NT2/D1 (cell line): ENCODE measurements at regions not wholly inside any gene's neighbourhood (a gene's known extent, or its start where the extent isn't known, plus 50 kb on each side); places are given as distances from the start of the nearest gene placed in this dataset.

Source experiments
- DNase-seq: peaks from one replicate; pipeline ENCODE4 v3.0.0-alpha.2; 2011; ENCODE audit warnings: low read depth, low spot score
- H3K27me3 ChIP-seq: 2 replicates; pipeline ENCODE4 v1.6.0; 2011; ENCODE audit warnings: mild to moderate bottlenecking; ENCODE audit not compliant: insufficient read length, insufficient read depth
- H3K36me3 ChIP-seq: 2 replicates; pipeline ENCODE4 v1.6.1; 2011; ENCODE audit warnings: mild to moderate bottlenecking, low read length, mixed read lengths; ENCODE audit not compliant: insufficient read depth, insufficient read length
- H3K4me1 ChIP-seq: 2 replicates; pipeline ENCODE4 v1.5.1; 2011; ENCODE audit not compliant: insufficient read depth, insufficient read length
- H3K4me3 ChIP-seq: 2 replicates; pipeline ENCODE4 v1.5.1; 2011; ENCODE audit warnings: low read depth; ENCODE audit not compliant: insufficient read length
- H3K9ac ChIP-seq: 2 replicates; pipeline ENCODE4 v1.6.0; 2011; ENCODE audit warnings: low read depth; ENCODE audit not compliant: insufficient read length
- H3K9me3 ChIP-seq: 2 replicates; pipeline ENCODE4 v1.5.1; 2011; ENCODE audit warnings: mild to moderate bottlenecking, low read length; ENCODE audit not compliant: insufficient read depth
- SUZ12 ChIP-seq: IDR thresholded peaks from 2 replicates; pipeline ENCODE4 v1.6.1; 2011; ENCODE audit not compliant: insufficient read length, insufficient read depth; ENCODE audit errors: extremely low read depth
- YY1 ChIP-seq: IDR thresholded peaks from 2 replicates; pipeline ENCODE4 v1.6.1; 2011; ENCODE audit not compliant: insufficient read length, insufficient read depth
- ZNF274 ChIP-seq: IDR thresholded peaks from 2 replicates; pipeline ENCODE4 v1.6.1; 2011; ENCODE audit warnings: mild to moderate bottlenecking, low read depth, low read length

- H3K4me1 ChIP-seq: no peaks in the 10 kb centered on the region
- H3K9ac ChIP-seq: no peak overlapping the region
- DNase-seq: no peak
- H3K9me3 ChIP-seq: no peaks in the 10 kb centered on the region
- no peaks in the 10 kb centered on the region for H3K36me3 ChIP-seq
- TF ChIP-seq YY1 (no peak), SUZ12 (no peak), ZNF274 (no peak)
- no peak overlapping the region for H3K4me3 ChIP-seq
- H3K27me3 ChIP-seq: no peaks in the 10 kb centered on the region
Observed at GRCh38 chr16:62903961-62904502, 867.8 kb upstream of the CDH8 start.

- no peak for TF ChIP-seq ZNF274
- TF ChIP-seq YY1: no peak
- TF ChIP-seq SUZ12: no peak
- Histone ChIP-seq H3K4me3 (no peak overlapping the region), H3K9me3 (no peaks in the 10 kb centered on the region), H3K36me3 (no peaks in the 10 kb centered on the region), H3K9ac (no peak overlapping the region), H3K27me3 (no peaks in the 10 kb centered on the region), H3K4me1 (no peaks in the 10 kb centered on the region)
- no peak for DNase-seq
Observed at GRCh38 chr16:62899737-62900136, 863.5 kb upstream of the CDH8 start.

GRCh38 chr16:62889097-62889496, 852.9 kb upstream of the CDH8 start:
- TF ChIP-seq YY1 (no peak), SUZ12 (no peak), ZNF274 (no peak)
- Histone ChIP-seq H3K4me3 (no peak overlapping the region), H3K4me1 (no peaks in the 10 kb centered on the region), H3K9ac (no peak overlapping the region), H3K27me3 (no peaks in the 10 kb centered on the region), H3K9me3 (peaks cover 7% of the 10 kb centered on the region; the same call in 1 of the 2 replicates), H3K36me3 (no peaks in the 10 kb centered on the region)
- no peak for DNase-seq

GRCh38 chr16:62883509-62883908, 847.3 kb upstream of the CDH8 start:
- H3K9ac ChIP-seq: no peak overlapping the region
- DNase-seq: no peak
- no peaks in the 10 kb centered on the region for H3K27me3 ChIP-seq
- TF ChIP-seq ZNF274 (no peak), SUZ12 (no peak), YY1 (no peak)
- no peaks in the 10 kb centered on the region for H3K4me1 ChIP-seq
- H3K36me3 ChIP-seq: no peaks in the 10 kb centered on the region
- no peaks in the 10 kb centered on the region for H3K9me3 ChIP-seq
- H3K4me3 ChIP-seq: no peak overlapping the region

- no peaks in the 10 kb centered on the region for H3K4me1 ChIP-seq
- H3K9ac ChIP-seq: no peak overlapping the region
- no peak overlapping the region for H3K4me3 ChIP-seq
- peaks cover 5% of the 10 kb centered on the region; the same call in 1 of the 2 replicates for H3K9me3 ChIP-seq
- no peak for DNase-seq
- TF ChIP-seq YY1 (no peak), SUZ12 (no peak)
- no peaks in the 10 kb centered on the region for H3K27me3 ChIP-seq
- H3K36me3 ChIP-seq: no peaks in the 10 kb centered on the region
Observed at GRCh38 chr16:62882552-62883221, 846.4 kb upstream of the CDH8 start.

- Histone ChIP-seq H3K9ac (no peak overlapping the region), H3K27me3 (no peaks in the 10 kb centered on the region), H3K4me3 (no peak overlapping the region), H3K4me1 (no peaks in the 10 kb centered on the region), H3K36me3 (no peaks in the 10 kb centered on the region), H3K9me3 (peaks cover 5% of the 10 kb centered on the region; the same call in 1 of the 2 replicates)
- TF ChIP-seq ZNF274 (no peak), SUZ12 (no peak), YY1 (no peak)
- DNase-seq: no peak
Observed at GRCh38 chr16:62876133-62876532, 839.9 kb upstream of the CDH8 start.

- H3K9me3 ChIP-seq: no peaks in the 10 kb centered on the region
- no peaks in the 10 kb centered on the region for H3K4me1 ChIP-seq
- no peak for DNase-seq
- no peaks in the 10 kb centered on the region for H3K36me3 ChIP-seq
- no peak for TF ChIP-seq SUZ12
- no peak for TF ChIP-seq YY1
- TF ChIP-seq ZNF274: no peak
- H3K27me3 ChIP-seq: no peaks in the 10 kb centered on the region
- H3K9ac ChIP-seq: no peak overlapping the region
- H3K4me3 ChIP-seq: no peak overlapping the region
Observed at GRCh38 chr16:62872339-62872738, 836.1 kb upstream of the CDH8 start.
